Activated naive CD4-positive, alpha-beta T cell treated with anti-CD3 and anti-CD28 coated beads, Interleukin-2, amount 50 U/mL, for 72 hours (primary cell): ENCODE measurements at regions not wholly inside any gene's neighbourhood (a gene's known extent, or its start where the extent isn't known, plus 50 kb on each side); places are given as distances from the start of the nearest gene placed in this dataset.

ENCODE experiments used
- ATAC-seq, 2 donors: fragments of 150-1000 bp; cut with Tn5 transposase; 2 replicates each; pipeline ENCODE4 v1.10.0; 2021; ENCODE audit warnings: mild to moderate bottlenecking in 2 of 2, moderate library complexity in 2 of 2
- DNase-seq, 2 donors: peaks; one replicate each; pipeline ENCODE4 v3.0.0; 2021 to 2022; ENCODE audit warnings: low spot score in 2 of 2
- H3K27ac Mint-ChIP-seq, 2 donors: one replicate each; pipeline ENCODE4 v1.8.0; 2022; ENCODE audit warnings: mild to moderate bottlenecking in 2 of 2, mixed read lengths in 2 of 2
- H3K36me3 Mint-ChIP-seq, 2 donors: one replicate each; pipeline ENCODE4 v1.8.0; 2022; ENCODE audit warnings: mixed read lengths in 2 of 2
- H3K9me3 Mint-ChIP-seq, 2 donors: one replicate each; pipeline ENCODE4 v1.8.0; 2022; ENCODE audit warnings: mixed read lengths in 2 of 2

DNA sequence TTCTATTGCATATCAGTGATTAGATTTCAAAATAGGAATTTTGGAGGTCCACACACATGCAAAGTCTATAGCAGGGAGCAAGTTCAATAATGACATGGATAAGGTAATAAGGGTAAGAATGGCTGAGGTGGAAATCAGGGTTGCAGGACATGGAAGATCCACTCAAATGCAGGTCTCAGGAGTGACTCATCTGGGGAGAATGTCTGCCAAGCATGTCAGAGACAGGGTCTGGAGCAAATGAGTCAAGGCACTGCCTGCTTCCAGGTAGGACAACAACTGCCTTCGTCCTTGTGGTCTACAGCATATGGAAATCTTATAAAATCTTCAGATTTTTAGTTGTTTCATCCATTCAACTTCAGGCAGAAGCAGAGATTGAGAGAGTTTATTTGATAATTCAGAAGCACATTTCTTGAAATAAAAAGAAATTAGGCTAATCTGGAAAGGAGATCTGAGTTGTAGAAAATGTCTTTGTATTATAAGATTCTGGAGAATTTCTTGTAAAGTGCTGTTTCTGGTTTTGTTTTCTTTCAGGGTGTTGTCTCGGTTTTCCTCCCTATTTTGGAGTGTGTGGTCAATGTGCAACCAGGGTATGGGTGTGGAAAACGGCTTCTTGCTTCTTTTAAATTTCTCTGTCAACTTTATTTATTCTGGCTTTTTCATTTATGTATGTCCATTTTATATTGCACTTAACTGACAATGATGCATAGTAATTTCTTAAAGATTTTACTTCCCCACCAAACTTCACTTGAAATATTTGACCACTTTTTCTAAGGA, 748.8 kb downstream of the LIG4 start:
- ATAC-seq: no peak
- Mint-ChIP-seq H3K36me3 (no peaks in the 10 kb centered on the region), H3K27ac (no peak overlapping the region), H3K9me3 (peaks cover 10 to 12% of the 10 kb centered on the region in 2 donors)
- DNase-seq: no peak

DNA sequence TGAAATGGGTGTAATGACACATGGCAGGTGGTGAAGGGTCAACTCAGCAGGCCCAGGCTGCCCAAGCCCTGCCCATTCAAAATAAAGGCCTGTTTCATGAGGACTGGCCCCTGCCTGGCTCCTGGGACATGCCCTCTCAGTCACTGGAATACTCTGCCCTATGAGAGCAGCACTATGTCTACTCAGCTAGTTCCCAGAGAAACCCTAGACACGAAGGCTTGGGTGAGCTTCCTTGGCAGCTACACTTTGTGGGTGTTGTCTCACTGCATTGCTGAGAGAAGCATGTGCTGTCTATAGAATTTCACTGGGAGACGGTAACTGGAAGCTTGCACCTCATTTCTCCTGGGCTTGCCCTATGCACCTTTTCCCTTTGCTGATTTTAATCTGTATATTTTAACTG, 752.8 kb downstream of the LIG4 start:
- no peak for ATAC-seq
- peaks cover 0 to 8% of the 10 kb centered on the region in 2 donors for H3K36me3 Mint-ChIP-seq
- H3K9me3 Mint-ChIP-seq: peaks cover 16 to 17% of the 10 kb centered on the region in 2 donors
- DNase-seq: no peak
- no peak overlapping the region for H3K27ac Mint-ChIP-seq

DNA sequence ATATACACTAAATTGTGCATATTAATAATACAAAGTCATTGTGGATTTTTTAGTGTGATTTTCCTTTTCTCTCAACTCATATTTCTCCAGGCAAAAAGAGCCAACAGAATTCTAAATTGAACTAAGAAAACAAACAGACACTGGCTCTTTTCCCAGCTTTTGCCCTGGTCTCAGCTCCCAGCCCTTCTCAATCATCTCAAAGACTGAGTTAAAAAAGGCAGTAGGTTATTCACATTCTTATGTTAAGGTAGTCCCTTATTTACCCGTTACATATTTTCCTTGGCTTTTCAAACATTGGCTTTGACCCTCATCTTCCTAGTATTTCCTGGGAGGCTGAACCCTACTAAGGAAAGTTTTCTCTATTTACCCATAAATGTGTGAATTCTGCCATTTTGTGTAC, 753.6 kb downstream of the LIG4 start:
- ATAC-seq (no peak), DNase-seq (no peak)
- Mint-ChIP-seq H3K9me3 (peaks cover 16 to 17% of the 10 kb centered on the region in 2 donors), H3K27ac (no peak overlapping the region), H3K36me3 (peaks cover 0 to 8% of the 10 kb centered on the region in 2 donors)

DNA sequence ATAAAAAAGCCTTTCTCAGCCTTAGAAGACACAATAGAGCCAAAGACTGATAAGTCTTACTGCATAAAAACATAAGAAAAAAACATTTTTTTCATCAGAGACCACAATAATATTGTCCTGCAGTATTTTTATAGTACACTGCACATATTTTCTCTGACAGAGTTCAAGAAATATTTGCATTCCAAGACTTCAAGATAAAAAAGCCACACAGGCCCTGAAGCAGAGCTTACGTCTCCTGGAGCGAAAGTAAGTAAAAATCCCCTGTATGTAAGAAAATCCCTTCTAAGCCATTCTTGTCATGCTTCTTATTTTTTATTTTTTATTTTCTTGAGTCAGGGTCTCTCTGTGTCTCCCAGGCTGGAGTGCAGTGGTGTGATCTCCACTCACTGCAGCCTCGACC, 755.9 kb downstream of the LIG4 start:
- H3K27ac Mint-ChIP-seq: no peak overlapping the region
- peaks cover 13% of the 10 kb centered on the region in 2 donors for H3K9me3 Mint-ChIP-seq
- DNase-seq (no peak), ATAC-seq (no peak)
- H3K36me3 Mint-ChIP-seq: peaks cover 0 to 8% of the 10 kb centered on the region in 2 donors

DNA sequence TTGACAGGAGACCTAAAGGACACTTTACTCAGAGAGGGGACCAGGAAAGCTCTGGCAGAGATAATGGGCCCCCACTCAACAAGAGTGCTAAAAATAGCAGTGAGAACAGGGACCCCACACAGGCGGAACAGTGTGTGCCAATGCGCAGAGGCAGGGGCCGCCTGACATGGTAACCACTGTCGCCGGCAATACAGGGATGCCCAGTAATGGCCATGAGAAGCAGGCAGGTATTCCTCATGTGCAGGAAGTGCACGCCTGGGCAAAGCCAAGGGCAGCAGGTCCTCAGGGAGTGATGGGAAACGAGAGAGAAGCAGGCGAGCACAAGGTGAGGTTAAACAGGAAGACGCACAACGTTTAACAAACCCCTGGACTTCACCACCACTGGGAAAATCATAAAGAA, 757.1 kb downstream of the LIG4 start:
- Mint-ChIP-seq H3K9me3 (peaks cover 13 to 24% of the 10 kb centered on the region in 2 donors), H3K27ac (no peak overlapping the region), H3K36me3 (peaks cover 0 to 14% of the 10 kb centered on the region in 2 donors)
- DNase-seq (no peak), ATAC-seq (no peak)

DNA sequence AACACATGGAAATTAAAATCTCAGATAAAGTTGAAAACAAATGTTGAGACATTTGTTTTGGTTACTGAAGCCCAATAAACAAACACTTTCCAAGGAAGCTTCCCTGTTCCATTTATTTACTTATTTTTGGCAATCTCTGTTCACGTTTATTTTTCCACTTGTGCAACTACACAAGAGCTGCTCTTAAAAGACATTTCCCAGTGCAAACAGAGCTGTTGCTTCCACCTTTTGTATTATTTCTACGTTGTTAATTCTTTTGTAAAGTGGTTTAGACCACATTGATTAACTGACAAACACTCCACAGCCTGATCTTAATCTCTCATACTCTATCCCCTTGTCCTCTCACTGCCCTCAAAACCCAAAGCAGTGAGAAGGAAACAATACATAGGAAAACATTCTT, 757.6 kb downstream of the LIG4 start:
- Mint-ChIP-seq H3K27ac (no peak overlapping the region), H3K36me3 (peaks cover 0 to 16% of the 10 kb centered on the region in 2 donors), H3K9me3 (peaks cover 13 to 27% of the 10 kb centered on the region in 2 donors)
- ATAC-seq: no peak
- no peak for DNase-seq

DNA sequence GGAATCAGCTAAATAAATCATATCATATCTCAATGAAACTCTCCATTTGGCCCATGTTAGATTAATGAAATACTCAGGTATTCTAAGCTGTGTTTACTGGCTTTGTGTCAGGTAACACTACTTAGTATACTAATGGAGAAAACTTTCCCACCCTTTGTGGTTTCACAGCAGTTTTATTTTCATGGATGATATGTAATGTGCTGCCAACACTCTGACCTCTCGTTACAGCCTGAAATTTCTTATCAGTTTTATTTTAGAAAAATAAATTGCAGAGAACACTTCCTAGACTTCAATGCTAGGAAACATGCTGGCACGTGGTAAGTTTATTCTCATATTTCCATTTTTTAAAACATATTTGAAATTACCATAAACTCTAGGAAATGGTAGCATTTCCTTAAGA, 758.9 kb downstream of the LIG4 start:
- ATAC-seq (no peak), DNase-seq (no peak)
- Mint-ChIP-seq H3K9me3 (peaks cover 20 to 39% of the 10 kb centered on the region in 2 donors), H3K27ac (no peak overlapping the region), H3K36me3 (peaks cover 0 to 16% of the 10 kb centered on the region in 2 donors)

DNA sequence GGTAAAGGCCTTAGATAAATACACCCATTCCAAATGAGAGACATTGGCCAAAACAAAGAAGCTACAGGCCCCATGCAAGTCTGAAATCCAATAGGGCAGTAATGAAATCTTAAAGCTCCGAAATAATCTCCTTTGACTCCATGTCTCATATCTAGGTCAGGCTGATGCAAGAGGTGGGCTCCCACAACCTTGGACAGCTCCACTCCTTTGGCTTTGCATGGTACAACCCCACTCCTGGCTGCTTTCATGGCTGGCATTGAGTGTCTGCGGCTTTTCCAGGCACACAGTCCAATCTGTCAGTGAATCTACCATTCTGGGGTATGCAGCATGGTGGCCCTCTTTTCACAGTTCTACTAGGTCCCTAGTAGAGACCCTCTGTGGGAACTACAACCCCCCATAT, 762.5 kb downstream of the LIG4 start:
- Mint-ChIP-seq H3K36me3 (peaks cover 0 to 17% of the 10 kb centered on the region in 2 donors), H3K9me3 (peaks cover 22 to 50% of the 10 kb centered on the region in 2 donors), H3K27ac (no peak overlapping the region)
- ATAC-seq: no peak
- no peak for DNase-seq

DNA sequence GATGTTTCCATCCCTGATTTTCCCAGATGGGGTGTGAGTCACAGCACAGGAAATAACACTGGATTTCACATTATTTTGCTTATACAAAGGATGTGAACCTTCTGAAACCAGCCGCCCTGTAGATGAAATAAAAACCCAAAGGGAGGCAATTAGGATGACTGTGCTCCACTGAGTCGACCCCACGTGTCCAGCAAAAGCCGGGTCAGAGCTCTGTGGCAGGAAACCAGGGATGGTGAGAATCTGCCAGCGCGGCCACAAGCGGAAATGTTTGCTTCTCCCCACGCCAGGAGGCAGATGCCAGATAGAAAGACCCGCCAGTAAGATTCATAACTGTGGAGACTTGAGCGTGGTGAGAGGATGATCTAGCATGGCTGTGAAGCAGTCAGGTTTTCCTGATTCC, 764.4 kb downstream of the LIG4 start:
- Mint-ChIP-seq H3K9me3 (peaks cover 28 to 55% of the 10 kb centered on the region in 2 donors), H3K36me3 (peaks cover 0 to 15% of the 10 kb centered on the region in 2 donors), H3K27ac (no peak overlapping the region)
- no peak for DNase-seq
- ATAC-seq: no peak

DNA sequence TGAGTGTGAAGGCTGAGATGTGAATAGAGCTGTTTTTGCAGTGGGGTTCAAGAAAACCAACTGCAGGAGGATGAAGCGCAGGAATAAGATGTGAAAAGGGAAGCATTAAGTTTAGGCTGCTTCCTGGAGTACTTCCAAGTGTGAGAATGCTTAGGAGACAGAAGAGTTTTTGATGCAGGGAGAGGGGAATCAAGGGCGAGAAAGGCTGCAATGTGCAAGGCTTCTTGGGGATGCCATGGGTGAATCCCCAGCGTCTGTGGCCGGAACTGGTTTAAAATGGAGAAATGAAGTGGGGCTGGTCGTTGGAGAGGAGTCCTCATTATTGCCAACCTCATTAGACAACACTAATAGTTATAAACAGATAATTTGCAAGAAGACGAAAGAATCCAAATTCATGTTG, 764.9 kb downstream of the LIG4 start:
- H3K36me3 Mint-ChIP-seq: peaks cover 0 to 15% of the 10 kb centered on the region in 2 donors
- no peak overlapping the region for H3K27ac Mint-ChIP-seq
- H3K9me3 Mint-ChIP-seq: peaks cover 23 to 50% of the 10 kb centered on the region in 2 donors
- ATAC-seq (no peak), DNase-seq (no peak)

DNA sequence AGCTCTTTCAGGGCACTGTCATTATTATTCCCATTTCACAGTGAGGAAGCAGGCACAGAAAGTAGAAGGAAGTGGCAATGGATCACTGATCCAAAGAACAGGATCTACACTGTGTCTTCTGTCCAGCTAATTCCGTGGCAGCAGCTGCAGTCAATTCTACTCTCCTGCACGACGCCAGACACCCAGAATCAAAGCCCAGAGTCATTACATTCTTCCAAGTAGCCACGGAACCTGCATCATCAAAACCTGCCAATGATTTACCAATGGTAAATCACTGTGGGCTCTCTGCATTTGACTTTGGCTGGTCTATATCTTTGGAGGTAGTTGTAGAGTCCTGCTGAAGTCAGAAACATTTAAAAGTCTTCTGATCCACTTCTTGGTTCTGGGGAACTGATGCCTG, 767.7 kb downstream of the LIG4 start:
- no peak overlapping the region for H3K27ac Mint-ChIP-seq
- no peak for DNase-seq
- ATAC-seq: no peak
- H3K36me3 Mint-ChIP-seq: peaks cover 0 to 7% of the 10 kb centered on the region in 2 donors
- peaks cover 21 to 31% of the 10 kb centered on the region in 2 donors for H3K9me3 Mint-ChIP-seq

DNA sequence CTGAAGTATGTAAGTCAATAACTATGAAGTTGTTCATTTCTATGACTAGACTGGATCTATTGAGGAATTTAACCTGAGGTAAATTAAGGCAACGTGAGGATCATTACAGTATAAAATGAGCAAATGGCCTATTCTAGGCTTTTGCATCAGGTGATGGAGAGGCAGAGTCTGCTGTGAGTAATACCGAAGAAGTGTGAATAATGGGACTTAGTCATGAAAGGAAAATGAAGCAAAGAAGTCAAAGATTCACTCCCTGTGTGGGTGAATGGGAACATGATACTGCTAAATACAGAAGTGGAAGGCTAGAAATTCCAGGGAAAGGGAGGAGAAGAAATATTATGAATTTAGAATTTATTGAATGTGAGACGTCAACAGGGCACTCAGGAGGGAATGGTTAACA, 774.1 kb downstream of the LIG4 start:
- no peak for DNase-seq
- Mint-ChIP-seq H3K36me3 (no peaks in the 10 kb centered on the region), H3K27ac (no peak overlapping the region), H3K9me3 (peaks cover 8 to 11% of the 10 kb centered on the region in 2 donors)
- no peak for ATAC-seq

DNA sequence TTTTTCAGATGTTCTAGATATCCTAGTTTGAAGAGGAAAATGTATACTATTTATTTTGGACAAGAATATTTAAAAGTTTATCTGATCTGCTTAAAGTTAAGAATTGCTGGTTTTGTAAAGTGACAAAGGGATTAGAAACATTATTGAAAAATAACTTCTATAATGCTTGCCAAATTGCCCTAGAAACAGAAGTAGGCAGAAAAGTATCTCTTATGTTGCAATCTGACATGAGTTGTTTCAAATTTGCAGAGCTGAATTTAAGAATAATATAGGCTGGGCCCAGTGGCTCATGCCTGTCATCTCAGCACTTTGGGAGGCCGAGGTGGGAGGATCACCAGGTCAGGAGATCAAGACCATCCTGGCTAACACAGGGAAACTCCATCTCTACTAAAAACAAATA, 777.1 kb downstream of the LIG4 start:
- H3K9me3 Mint-ChIP-seq: peaks cover 8 to 15% of the 10 kb centered on the region in 2 donors
- DNase-seq (no peak), ATAC-seq (no peak)
- H3K27ac Mint-ChIP-seq: no peak overlapping the region
- no peaks in the 10 kb centered on the region for H3K36me3 Mint-ChIP-seq

DNA sequence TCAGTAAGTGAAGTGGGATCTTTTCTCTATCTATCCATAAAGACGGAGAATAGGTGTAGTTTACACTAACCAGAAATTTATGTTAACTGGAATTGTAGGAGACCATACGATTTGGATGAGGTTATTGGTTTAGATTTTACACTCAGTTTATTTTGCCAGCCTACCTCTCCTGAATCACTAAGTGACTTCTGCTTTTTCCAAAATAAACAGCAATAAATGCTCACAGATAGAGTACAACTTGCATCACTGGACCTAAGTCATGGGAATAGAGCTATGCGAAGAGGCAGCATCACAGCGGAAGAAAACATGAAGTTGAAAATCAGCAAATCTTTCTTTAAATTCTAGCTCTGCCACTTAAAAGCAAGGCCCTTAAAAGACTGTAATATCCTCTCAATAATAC, 781.0 kb downstream of the LIG4 start:
- DNase-seq: no peak
- Mint-ChIP-seq H3K27ac (no peak overlapping the region), H3K9me3 (peaks cover 2 to 9% of the 10 kb centered on the region in 2 donors), H3K36me3 (peaks cover 0 to 5% of the 10 kb centered on the region in 2 donors)
- no peak for ATAC-seq

DNA sequence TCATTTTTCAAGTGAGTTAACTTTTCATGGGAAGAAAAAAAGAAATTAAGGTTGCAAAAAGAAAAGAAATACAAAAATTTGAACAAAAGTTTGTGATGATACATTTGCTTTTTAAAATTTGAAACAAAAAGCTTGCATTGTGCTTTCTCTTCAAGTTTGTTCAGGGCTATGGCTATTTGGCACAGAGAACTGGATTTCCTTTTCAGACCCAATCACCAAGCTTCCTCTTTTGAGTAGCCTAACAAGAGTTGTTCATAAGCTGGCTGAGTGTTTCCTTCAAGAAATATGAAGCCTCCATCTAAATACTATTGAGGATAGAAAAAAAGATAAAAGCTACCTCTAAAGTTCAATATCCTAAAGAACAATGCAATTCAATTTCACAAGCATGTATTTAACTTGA, 787.8 kb downstream of the LIG4 start:
- Mint-ChIP-seq H3K27ac (no peak overlapping the region), H3K9me3 (peaks cover 6 to 15% of the 10 kb centered on the region in 2 donors), H3K36me3 (peaks cover 0 to 9% of the 10 kb centered on the region in 2 donors)
- ATAC-seq: no peak
- no peak for DNase-seq

DNA sequence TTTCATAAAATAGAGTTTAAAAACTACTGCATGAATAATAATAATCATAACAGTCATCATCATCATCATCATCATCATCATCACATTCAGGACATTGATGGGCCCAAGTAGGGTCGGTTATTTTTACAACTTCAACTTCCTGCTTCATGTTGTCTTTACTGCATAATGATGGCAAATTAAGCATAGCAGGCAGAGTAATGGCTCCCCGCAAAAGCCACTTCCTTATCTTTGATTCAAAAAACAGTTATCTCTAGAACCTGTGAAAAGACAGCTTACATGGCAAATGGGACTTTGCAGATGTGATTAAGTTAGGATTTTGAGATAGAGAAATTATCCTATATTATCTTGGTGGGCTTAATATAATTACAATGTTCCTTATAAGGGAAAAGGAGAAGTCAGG, 792.9 kb downstream of the LIG4 start:
- DNase-seq (no peak), ATAC-seq (no peak)
- H3K36me3 Mint-ChIP-seq: peaks cover 0 to 4% of the 10 kb centered on the region in 2 donors
- H3K27ac Mint-ChIP-seq: no peak overlapping the region
- H3K9me3 Mint-ChIP-seq: peaks cover 11 to 14% of the 10 kb centered on the region in 2 donors

DNA sequence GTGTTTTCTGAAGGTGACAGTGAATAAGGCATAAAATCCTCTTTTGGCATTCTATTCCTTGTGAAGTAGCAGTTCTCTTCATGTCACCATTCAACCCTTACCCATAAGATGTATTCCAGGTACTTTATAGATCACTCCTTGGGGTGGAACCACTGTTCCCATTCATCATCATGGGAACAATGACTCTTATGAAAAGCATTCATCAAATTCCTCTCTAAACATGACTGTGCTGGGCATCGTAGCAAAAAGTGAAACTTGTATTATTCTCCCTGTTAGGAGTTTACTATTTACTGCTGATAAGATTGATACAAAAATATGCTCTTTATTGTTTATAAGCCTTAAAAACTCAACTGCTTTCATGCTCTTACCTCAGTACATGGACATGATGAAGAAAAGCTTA, 793.4 kb downstream of the LIG4 start:
- ATAC-seq (no peak), DNase-seq (no peak)
- Mint-ChIP-seq H3K27ac (no peak overlapping the region), H3K9me3 (peaks cover 13 to 14% of the 10 kb centered on the region in 2 donors), H3K36me3 (peaks cover 0 to 4% of the 10 kb centered on the region in 2 donors)

DNA sequence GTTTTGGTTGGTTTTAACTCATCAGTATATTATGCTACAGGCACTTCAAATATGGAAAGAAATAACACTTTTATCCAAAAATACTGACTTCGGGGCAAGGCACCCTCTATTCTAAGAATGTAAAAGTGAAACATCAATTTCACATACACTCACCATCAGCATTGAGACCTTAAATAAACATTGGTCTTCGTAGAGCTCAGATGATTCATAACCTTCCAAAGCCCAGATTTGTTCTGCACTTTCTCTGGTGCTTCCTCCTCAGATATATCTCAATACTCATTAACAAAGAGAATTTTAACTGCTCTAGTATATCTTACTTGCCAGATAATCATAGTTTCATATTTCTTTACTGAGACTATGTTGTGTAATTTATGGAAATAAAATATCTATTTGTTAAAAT, 794.3 kb downstream of the LIG4 start:
- H3K27ac Mint-ChIP-seq: no peak overlapping the region
- H3K9me3 Mint-ChIP-seq: peaks cover 19 to 21% of the 10 kb centered on the region in 2 donors
- H3K36me3 Mint-ChIP-seq: peaks cover 0 to 4% of the 10 kb centered on the region in 2 donors
- ATAC-seq (no peak), DNase-seq (no peak)
